Fibroblast of lung (primary cell): ENCODE measurements at regions not wholly inside any gene's neighbourhood (a gene's known extent, or its start where the extent isn't known, plus 50 kb on each side); places are given as distances from the start of the nearest gene placed in this dataset.

ENCODE experiments used
- DNase-seq, 2 donors: peaks; one replicate each; pipeline versions ENCODE4 v3.0.0 to v3.0.0-alpha.2; 2010; ENCODE audit warnings: low read depth in 2 of 2
- H2AFZ ChIP-seq: 2 replicates; pipeline ENCODE4 v1.5.1; 2012; ENCODE audit warnings: low read length, control low read depth, inconsistent platforms
- H3K27ac ChIP-seq: 2 replicates; pipeline ENCODE4 v1.5.1; 2011; ENCODE audit warnings: low read length, control low read depth; ENCODE audit not compliant: insufficient read depth
- H3K27me3 ChIP-seq: 2 replicates; pipeline ENCODE4 v1.5.1; 2011; ENCODE audit warnings: mild to moderate bottlenecking, low read length; ENCODE audit not compliant: control insufficient read depth, insufficient read depth
- H3K36me3 ChIP-seq: 2 replicates; pipeline ENCODE4 v1.5.1; 2011; ENCODE audit warnings: low read length; ENCODE audit not compliant: control insufficient read depth, insufficient read depth
- H3K4me1 ChIP-seq: 2 replicates; pipeline ENCODE4 v1.5.1; 2011; ENCODE audit warnings: low read length; ENCODE audit not compliant: control insufficient read depth, insufficient read depth; ENCODE audit errors: extremely low read depth
- H3K4me2 ChIP-seq: 2 replicates; pipeline ENCODE4 v1.5.1; 2011; ENCODE audit warnings: low read length, control low read depth; ENCODE audit not compliant: insufficient read depth; ENCODE audit errors: extremely low read depth
- H3K4me3 ChIP-seq, 4 experiments: fragments of 200-600 bp in 1 of 4; sonication (generic) in 1 of 4; replicated peaks in 1 of 4; 2 replicates each; pipeline ENCODE4 v1.5.1; 2011 to 2016; ENCODE audit warnings: low read length in 4 of 4, low read depth in 3 of 4, mild to moderate bottlenecking in 3 of 4, control low read depth in 2 of 4, inconsistent platforms in 1 of 4, mixed read lengths in 1 of 4; ENCODE audit not compliant: insufficient read depth in 1 of 4; ENCODE audit errors: control extremely low read depth in 1 of 4
- H3K79me2 ChIP-seq: 2 replicates; pipeline ENCODE4 v1.5.1; 2012; ENCODE audit warnings: mild to moderate bottlenecking, low read length, inconsistent platforms; ENCODE audit not compliant: control insufficient read depth, insufficient read depth
- H3K9ac ChIP-seq: 2 replicates; pipeline ENCODE4 v1.5.1; 2011; ENCODE audit warnings: mild to moderate bottlenecking, low read length, control low read depth; ENCODE audit not compliant: insufficient read depth
- H3K9me3 ChIP-seq: 2 replicates; pipeline ENCODE4 v1.5.1; 2012; ENCODE audit warnings: low read depth, low read length; ENCODE audit not compliant: control insufficient read depth, insufficient read depth
- H4K20me1 ChIP-seq: 2 replicates; pipeline ENCODE4 v1.5.1; 2011; ENCODE audit warnings: low read length; ENCODE audit not compliant: control insufficient read depth, insufficient read depth; ENCODE audit errors: extremely low read depth
- EZH2 ChIP-seq: IDR thresholded peaks from 2 replicates; pipeline ENCODE4 v1.5.1; 2012; ENCODE audit warnings: low read length, control low read depth, mild to moderate bottlenecking; ENCODE audit errors: missing control alignments
- TF ChIP-seq, protein P1 (sequence below), 2 donors: IDR thresholded peaks in 1 of 2; conservative IDR thresholded peaks in 1 of 2; 1 replicate in 1 of 2; 2 replicates in 1 of 2; pipeline ENCODE4 v1.5.1; 2011 to 2012; ENCODE audit warnings: low read length in 2 of 2, control low read depth in 1 of 2, inconsistent platforms in 1 of 2, low read depth in 1 of 2, mild to moderate bottlenecking in 1 of 2

DNA sequence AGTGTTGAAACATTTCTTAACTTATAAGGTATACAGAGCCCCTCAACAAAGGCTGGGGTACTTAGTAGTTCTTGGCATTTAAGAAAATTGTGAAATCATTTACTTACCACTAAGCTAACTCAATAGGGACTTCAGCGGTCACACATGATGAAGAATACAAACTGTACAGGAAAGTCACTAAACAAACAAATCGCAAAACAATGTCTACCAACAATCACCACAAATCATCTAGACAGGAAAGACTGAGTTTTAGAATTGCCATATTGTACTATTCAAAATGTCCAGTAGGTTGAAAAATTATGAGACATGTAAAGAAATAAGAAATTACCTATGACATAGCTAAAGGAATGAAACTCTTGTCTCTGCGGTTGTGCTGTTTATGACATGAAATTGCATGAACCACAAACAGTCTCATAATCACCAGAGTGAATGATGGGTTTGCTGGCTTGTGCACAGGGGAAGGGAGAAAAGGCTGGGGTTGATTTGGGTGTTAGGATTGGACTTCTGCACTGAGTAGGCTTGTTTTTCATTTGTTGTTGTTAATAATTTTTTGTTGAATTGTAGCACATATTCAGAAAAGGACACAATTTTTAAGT lies 441.1 kb upstream of the MON1B start:
- Histone ChIP-seq H3K9me3 (no peaks in the 10 kb centered on the region), H4K20me1 (no peaks in the 10 kb centered on the region), H3K4me2 (no peak overlapping the region), H3K36me3 (no peaks in the 10 kb centered on the region), H3K27ac (no peak overlapping the region), H3K4me1 (no peaks in the 10 kb centered on the region), H3K9ac (no peak overlapping the region), H3K4me3 (no peak overlapping the region), H2AFZ (no peak overlapping the region), H3K27me3 (no peaks in the 10 kb centered on the region), H3K79me2 (no peaks in the 10 kb centered on the region)
- DNase-seq: no peak
- TF ChIP-seq, protein P1, sequence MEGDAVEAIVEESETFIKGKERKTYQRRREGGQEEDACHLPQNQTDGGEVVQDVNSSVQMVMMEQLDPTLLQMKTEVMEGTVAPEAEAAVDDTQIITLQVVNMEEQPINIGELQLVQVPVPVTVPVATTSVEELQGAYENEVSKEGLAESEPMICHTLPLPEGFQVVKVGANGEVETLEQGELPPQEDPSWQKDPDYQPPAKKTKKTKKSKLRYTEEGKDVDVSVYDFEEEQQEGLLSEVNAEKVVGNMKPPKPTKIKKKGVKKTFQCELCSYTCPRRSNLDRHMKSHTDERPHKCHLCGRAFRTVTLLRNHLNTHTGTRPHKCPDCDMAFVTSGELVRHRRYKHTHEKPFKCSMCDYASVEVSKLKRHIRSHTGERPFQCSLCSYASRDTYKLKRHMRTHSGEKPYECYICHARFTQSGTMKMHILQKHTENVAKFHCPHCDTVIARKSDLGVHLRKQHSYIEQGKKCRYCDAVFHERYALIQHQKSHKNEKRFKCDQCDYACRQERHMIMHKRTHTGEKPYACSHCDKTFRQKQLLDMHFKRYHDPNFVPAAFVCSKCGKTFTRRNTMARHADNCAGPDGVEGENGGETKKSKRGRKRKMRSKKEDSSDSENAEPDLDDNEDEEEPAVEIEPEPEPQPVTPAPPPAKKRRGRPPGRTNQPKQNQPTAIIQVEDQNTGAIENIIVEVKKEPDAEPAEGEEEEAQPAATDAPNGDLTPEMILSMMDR (conservative IDR thresholded peaks at IDR 0.05 in 1 of 2, IDR thresholded peaks at IDR 0.05 in 1 of 2; ENCODE audit: low read depth in 1 of 2, low read length in 2 of 2): no peak
- TF ChIP-seq EZH2: no peak

DNA sequence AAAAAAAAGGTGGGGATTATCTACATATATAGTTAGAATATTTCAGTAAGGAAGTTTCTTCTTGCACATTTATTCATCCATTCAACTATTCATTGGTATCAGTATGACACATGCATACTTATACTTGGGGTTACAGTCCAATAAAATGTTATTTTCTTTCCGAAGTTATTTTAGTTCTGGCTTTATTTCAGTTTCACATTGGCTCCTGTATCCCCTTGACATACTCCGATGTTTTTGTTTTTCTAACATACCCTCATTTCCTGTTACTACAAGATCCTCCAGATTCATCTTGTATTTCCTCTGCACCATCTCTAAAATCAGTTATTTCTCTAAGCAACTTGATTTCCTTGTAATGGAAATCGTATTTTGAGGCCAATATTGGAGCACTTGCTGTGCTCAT lies 435.5 kb upstream of the MON1B start:
- Histone ChIP-seq H3K4me1 (no peaks in the 10 kb centered on the region), H3K9ac (no peak overlapping the region), H3K4me3 (no peak overlapping the region), H3K4me2 (no peak overlapping the region), H4K20me1 (no peaks in the 10 kb centered on the region), H3K9me3 (no peaks in the 10 kb centered on the region), H3K79me2 (no peaks in the 10 kb centered on the region), H2AFZ (no peak overlapping the region), H3K36me3 (no peaks in the 10 kb centered on the region), H3K27ac (no peak overlapping the region), H3K27me3 (no peaks in the 10 kb centered on the region)
- TF ChIP-seq, protein P1 (conservative IDR thresholded peaks at IDR 0.05 in 1 of 2, IDR thresholded peaks at IDR 0.05 in 1 of 2; ENCODE audit: low read depth in 1 of 2, low read length in 2 of 2): no peak
- no peak for TF ChIP-seq EZH2
- no peak for DNase-seq

DNA sequence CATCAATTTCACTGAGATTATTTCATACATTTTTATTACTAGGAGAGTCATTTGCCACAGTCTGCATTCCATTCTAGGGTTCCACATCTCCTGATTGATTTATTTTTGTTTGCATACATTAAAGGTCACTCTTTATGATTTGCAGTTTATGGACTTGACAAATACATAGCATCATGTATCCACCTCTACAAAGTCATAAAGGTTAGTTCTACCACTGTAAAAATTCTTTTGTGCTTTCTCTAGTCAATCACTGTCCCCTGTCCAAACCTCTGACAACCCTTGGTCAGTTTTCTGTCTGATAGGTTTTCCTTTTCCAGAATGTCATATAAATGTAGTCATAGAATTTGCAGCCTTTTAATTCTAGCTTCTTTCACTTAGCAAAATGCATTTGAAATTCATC lies 434.6 kb upstream of the MON1B start:
- Histone ChIP-seq H3K27me3 (no peaks in the 10 kb centered on the region), H4K20me1 (no peaks in the 10 kb centered on the region), H3K9me3 (no peaks in the 10 kb centered on the region), H3K36me3 (no peaks in the 10 kb centered on the region), H3K4me1 (no peaks in the 10 kb centered on the region), H3K4me3 (no peak overlapping the region), H3K4me2 (no peak overlapping the region), H3K27ac (no peak overlapping the region), H3K9ac (no peak overlapping the region), H2AFZ (no peak overlapping the region), H3K79me2 (no peaks in the 10 kb centered on the region)
- no peak for DNase-seq
- TF ChIP-seq EZH2: no peak
